ENCODE measurements at regions not wholly inside any gene's neighbourhood (a gene's known extent, or its start where the extent isn't known, plus 50 kb on each side); places are given as distances from the start of the nearest gene placed in this dataset.
A peak's percentile ranks its signal among the peaks of the same experiment; 100 is the strongest.
"Not testable (repeated sequence)": the region's sequence is repeated elsewhere in the genome, so short reads cannot be mapped to it uniquely, and the experiment has no call there.

DNA sequence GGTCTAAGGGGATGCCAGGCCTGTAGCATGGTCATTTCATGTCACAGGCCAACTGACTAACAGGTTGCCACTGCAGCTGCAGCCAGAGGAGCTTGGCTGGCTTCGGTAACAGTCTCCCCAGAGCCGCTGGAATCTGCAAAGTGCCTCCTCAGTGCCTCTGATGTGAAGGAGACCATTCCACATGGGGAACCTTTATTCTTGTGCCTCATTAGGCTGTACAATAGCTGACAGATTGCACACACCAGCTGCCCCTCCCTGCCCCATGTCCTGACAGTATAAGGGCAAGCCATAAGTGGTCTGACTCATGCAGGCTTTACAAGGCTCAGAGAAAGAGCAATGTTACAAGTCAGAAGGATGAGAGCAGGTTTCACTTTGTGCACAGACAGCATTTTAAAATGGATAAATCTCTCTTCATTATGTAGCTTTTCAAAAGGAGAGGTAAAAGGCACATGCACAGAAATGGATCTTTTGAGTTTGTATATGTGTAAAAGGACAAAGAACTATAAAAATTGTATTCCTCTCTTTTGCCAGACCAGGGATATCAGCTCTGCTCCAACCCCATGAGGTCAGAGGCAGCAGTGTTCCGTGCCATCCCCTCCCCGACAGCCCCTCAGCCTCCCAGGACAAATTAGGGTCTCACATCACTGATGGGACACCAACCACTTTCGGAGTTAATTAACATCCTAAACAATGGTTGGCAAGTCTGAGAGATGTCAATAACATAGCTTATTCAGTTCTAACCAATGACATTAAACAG lies 467.8 kb downstream of the TMEM232 start:
- peak; percentile 0 for DNase-seq

DNA sequence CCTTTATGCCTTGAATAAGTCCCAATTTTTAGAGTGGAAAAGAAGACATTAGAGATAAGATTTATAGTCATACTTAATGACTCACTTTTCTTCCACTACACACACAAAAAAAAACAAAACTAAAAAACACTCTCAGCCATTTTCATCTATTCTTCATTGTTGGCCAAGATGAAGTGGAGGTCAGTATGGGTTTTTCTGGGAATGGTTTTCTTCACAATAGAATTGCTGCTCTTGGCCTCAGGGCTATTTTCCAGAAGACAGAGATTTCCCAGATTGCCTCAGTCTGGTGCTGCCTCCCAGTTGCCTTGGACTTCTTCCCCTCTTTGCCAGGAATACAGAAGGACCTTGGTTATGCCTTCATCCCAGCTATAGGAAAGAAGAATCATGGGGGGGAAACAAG lies 463.7 kb downstream of the TMEM232 start:
- DNase-seq: no peak

DNA sequence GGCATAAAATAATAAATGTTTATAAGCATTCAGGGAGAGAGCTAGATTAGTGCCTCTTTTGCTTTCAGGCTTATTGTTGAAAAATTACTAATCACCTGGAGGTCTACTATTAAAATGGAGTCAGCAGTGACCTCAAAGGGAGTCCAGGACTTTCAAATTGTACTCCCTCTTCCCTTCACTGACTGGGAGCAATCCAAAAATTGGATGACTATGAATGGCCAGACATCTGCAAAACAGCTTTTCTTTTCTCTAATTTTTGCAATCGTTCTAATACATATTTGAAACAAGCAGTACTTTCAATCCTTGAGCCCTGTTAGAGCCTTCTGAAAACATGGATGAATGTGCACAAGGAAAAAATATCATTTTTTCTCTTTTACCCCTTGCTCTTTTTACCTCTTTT lies 461.8 kb downstream of the TMEM232 start:
- no peak for DNase-seq

DNA sequence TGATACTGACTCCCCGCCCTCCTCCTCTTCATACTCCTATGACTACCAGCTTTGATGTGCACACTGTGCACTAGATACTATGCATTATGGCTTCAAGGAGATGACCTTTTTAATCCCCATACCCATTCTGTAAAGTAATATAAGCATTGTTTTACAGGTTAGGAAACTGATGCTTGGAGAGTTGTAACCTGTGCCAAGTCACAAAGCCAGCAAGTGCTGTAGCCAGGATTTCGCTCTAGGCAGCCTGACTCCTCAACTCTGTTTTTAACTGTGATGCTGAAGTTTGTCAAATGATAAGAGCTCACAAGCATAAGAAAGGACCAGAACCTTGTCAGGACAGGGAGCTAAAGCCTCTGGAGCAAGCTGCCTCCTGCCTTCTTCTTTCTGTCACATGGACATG lies 461.3 kb downstream of the TMEM232 start:
- no peak for DNase-seq

DNA sequence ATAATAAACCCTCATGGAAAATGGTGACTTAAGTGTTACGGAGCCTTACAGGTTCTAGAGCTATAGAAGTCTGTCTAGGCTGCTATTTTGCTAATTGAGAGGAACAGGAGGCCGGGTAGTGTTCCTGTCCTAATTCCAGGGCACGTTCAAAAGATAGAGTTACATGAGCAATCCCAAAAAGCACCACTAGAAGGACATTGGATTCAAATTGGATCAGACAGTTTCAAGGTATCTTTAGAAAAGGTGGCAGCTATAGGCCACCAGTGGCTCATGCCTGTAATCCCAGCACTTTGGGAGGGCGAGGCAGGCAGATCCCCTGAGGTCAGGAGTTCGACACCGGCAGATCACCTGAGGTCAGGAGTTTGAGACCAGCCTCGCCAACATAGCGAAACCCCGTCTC lies 458.8 kb downstream of the TMEM232 start:
- no peak for DNase-seq

DNA sequence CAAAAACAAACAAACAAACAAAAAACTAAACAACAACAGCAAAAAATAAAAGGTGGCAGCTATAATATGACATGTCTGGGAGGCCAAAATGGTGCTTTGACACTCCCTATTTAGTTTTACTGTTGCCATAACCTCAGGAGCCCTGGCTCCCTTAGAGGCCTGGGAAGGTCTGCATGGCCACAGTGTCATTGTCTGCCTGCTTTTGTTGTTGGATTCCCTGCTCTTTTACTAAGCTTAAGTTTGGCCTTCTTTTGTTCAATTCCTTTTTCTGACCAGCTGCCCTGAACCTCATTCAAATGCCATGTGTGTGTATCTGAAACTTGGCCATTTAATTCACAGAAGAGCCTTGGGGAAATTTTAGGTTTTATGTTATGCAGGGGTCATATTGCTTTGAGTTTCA lies 458.2 kb downstream of the TMEM232 start:
- no peak for DNase-seq

DNA sequence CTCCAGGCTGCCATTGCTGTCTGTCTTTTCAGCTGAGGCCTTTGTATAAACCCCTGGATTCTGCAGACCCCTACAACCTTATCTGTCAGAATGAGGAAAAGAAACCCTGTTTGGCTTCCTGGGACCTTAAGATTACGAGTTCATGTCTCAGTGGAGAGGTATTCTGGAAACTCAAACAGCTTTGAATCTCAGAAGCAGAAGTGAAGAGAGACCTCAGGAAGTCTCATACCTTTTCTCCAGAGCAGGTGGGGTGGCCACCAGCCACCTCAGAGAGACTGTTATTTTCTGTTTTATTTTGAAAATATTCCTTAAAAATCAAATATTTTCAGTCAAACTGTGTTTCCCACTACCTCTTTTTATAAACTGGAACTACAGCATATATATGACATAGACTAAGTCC lies 457.5 kb downstream of the TMEM232 start:
- DNase-seq: no peak

DNA sequence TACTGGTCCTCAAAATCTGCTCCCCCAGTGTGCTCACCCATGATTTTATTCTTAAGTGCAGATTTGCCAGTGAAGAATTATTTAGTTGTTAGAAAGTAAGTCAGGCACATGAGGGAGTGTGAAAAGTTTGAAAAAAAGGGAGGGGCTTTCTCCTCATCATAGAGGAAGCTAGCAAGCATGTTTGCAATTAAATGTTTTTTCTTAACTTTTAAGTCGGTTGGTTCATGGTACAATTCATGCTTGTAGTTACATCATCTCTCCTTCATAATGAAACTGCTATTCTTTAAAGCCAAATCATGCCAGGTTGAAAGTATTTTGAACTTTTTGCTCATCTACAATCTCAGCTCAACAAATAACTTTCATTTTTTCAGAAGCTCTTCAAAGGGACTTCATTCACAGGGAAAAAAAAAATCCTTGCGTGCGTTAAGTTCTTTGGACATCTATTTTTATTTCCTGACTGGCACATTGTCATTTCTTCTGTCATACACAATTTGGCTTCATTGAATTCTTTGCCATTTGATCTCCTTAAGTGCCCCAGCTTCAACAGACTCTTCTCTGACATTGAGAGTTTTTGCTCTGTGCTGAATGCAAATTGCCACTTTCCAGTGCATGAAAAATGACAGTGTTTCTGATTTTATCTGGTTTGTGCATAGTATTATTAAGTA lies 456.9 kb downstream of the TMEM232 start:
- DNase-seq: no peak

DNA sequence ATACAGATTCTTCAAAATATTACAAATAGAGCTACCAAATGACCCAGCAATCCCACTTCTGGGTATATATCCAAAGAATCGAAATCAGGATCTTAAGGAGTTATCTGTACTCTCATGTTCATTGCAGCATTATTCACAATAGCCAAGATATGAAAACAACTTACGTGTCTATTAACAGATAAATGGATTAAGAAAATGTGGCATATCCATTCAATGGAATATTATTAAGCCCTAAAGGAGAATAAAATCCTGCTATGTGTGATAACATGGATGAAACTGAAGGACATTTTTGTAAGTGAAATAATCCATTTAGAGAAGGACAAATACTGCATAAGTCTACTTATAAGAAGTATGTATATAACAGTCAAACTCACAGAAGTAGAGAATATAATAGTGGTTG lies 450.6 kb downstream of the TMEM232 start:
- no peak for DNase-seq

DNA sequence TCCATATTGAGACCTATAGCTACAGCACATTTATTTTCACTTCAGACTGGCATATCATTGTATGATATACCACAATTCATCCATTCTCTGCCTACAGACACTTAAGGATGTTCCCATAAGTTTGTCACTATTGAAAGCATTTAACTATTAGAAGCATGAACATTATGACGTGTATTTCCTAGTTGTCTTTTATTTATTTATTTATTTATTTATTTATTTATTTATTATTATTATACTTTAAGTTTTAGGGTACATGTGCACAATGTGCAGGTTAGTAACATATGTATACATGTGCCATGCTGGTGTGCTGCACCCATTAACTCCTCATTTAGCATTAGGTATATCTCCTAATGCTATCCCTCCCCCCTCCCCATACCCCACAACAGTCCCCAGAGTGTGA lies 448.0 kb downstream of the TMEM232 start:
- not testable (repeated sequence) for DNase-seq

DNA sequence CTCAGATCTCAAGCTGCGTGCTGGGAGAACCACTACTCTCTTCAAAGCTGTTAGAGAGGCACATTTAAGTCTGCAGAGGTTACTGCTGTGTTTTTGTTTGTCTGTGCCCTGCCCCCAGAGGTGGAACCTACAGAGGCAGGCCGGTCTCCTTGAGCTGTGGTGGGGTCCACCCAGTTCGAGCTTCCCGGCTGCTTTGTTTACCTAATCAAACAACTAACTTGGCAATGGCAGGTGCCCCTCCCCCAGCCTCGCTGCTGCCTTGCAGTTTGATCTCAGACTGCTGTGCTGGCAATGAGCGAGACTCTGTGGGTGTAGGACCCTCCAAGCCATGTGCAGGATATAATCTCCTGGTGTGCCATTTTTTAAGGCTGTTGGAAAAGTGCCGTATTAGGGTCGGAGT lies 442.4 kb downstream of the TMEM232 start:
- DNase-seq: not testable (repeated sequence)

DNA sequence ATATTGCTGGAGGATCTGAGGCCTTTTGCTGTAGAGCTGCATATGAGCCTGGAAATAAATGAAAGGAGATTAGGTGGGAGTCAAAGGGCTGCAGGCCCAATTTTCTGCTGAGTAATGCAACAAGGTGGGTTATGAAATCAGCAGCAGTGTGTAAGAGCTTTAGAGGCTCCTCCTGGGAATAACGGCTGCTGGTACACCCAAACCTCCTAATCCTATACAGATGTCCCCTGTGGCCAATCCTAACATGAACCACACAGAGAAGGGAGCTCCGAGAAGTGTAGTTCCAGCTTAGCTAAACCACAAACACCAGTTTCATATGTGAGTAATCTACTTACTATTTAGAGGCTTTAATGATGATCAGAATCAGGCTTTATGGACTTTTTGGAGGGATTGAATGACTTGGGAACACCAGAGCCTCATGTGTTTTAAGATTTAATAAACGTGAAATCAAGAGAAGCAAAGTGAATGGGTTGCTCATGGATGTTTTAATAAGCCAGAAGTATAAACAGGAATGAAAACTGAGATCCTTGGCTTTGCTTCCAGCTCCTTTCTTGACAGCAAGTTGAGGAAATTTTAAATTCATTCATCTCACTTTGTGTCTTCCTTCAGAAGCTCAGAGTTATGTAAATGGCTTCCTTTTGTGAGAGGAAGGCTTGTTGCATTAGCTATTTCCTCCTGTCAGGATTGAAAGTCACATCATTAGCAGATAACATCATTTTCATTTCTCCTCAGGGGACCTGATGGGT lies 437.5 kb downstream of the TMEM232 start:
- DNase-seq: no peak

DNA sequence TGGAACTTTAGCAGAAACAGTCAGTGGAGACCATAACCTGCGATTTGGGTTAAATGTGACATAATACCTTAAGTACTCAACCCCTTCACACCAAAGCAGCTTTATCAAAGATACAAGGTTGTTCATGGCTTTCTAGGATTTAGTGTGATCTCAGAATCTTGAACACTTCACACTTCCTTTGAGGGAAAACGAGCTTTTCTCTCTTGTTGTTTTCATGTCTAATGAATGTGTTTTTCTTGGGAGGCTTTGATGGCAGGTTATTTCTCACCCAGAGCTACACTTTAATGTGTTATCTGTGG lies 437.0 kb downstream of the TMEM232 start:
- DNase-seq: no peak

DNA sequence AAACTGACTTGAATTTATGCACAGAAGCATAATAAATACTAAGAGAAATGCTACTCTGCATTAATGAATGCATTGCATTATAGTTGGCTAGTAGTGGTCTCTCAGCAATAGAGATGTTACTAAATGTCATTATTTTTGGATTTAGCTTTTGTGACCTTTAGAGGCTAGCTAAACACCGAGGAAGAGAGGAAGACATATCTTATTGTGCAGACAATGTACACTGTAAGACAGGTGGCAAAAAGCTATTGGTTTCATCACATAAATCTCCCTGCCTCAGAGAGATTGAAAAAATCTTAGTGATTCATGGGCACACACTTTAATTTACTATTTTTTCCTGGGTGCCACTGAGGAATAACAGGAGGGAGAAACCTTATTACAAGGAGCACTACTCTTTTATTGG lies 435.9 kb downstream of the TMEM232 start:
- DNase-seq: no peak

DNA sequence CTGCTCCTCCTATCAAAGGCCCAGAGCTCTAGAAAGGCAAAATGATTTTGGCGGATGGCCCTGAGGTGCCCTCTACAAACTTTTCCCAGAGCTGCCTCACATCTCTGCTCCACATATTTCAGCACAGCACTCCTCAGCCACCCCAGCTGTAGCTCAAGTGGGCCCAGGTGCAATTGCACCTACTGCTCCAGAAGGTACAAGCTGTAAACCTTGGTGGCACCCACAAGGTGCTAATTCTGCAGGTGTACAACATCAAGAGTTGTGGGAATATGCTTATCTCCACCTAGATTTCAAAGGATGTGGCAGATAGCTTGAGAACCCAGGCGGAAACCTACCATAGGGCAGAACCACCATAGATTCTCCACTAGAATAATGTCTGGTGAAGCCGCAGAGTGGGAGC lies 432.2 kb downstream of the TMEM232 start:
- no peak for DNase-seq

DNA sequence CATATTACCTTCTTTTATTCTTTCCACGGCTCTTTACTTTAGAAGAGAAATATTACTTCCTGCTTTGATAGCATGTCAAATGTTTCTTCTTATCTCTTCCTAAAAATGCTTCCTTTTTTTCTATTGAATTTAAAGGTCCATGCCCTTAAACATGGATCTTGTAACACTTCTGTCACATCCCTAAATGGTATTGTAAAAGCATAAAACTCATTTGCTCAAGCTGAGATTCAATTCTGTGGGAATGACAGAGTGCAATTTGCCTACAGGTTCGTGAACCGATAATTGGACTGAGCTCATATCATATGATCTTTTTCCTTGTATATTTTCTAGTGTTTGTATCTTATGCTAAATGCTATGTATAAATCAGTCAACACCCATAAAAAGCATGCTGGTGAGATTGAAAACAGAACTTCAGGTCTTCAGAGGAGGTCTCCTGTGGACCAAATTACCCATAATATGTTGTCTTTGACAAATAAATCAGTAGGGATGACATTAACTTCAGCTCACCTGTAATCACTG lies 429.3 kb downstream of the TMEM232 start:
- no peak for DNase-seq

DNA sequence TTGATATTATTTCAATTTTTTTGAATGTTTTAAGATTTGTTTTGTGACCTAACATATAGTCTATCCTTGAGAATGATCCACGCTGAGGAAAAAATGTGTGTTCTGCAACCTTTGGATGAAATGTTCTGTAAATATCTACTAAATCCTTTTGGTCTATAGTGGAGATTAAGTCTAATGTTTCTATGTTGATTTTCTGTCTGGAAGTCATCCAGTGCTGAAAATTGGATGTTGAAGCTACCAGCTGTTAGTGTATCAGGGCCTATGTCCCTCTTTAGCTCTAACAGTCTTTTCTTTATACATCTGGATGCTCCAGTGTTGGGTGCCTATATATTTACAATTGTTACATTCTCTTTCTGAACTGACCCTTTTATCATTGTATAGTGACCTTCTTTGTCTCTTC lies 422.3 kb downstream of the TMEM232 start:
- DNase-seq: no peak

DNA sequence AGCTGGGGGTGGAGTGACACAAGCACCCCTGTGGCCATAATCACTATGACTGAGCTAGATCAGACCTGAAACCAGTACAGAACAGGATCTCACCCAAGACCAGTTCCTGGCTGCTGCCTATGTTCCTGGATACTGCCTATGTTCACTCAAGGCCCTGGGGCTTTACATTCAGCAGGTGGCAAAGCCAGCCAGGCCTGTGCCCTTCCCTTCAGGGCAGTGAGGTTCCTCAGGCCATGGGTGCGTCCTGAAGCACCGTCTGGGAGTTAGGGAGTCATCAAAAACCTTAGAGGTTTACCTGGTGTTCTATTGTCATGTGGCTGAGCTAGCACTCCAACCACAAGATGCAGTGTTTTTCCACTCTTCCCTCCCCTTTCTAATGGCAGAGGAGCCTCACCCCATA lies 419.8 kb downstream of the TMEM232 start:
- no peak for DNase-seq

DNA sequence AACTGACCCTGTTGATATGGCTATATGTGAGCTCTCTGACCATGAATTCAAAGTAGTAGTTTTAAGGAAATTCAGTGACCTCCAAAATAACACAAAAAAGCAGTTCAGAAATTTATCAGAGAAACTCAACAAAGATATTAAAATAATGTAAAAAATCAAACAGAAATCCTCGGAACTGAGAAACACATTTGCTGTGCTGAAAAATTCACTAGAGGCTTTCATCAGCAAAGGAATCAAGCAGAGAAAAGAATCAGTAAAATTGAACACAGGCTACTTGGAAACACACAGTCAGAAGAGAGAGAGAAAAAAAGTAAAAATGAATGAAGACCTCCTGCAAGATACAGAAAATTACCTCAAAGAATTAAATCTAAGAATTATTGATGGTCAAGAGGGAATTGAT lies 417.2 kb downstream of the TMEM232 start:
- no peak for DNase-seq

DNA sequence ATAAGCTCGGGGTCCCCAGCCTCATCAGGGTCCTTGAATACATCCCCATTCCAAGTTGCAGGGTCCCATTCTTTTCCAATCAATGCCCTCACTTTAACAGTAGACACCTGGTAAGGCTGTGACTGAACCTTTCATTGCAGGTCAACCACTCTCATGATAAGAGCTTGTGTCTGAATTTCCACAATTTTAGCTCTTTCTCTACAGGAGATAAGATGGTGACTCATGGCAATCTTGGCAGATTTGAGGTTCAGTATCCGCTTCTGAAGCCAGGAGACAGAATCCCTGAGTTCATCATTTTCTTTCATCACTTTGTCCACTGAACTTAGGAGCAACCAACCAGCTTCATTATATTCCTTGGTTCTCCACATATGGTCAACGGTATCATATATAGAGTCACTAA lies 409.9 kb downstream of the TMEM232 start:
- not testable (repeated sequence) for DNase-seq

DNA sequence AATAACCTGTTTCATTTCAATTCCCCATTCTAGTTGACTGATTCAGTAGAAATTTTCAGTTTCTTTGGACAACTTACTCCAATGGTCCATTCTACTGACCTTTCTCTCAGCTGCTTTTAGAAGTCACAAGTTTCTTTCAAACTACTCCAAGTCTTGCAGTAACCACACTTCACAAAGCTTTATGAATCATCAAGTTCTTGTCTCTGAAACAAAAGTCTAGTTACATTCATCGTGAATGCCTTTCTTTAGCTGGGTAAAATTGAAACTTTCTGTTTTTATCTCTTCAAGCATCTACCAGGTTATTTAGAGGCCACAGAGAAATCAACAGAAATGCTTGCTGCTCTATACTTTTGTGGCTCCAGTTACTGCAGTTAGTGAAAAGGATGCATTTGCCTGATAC lies 405.4 kb downstream of the TMEM232 start:
- no peak for DNase-seq

DNA sequence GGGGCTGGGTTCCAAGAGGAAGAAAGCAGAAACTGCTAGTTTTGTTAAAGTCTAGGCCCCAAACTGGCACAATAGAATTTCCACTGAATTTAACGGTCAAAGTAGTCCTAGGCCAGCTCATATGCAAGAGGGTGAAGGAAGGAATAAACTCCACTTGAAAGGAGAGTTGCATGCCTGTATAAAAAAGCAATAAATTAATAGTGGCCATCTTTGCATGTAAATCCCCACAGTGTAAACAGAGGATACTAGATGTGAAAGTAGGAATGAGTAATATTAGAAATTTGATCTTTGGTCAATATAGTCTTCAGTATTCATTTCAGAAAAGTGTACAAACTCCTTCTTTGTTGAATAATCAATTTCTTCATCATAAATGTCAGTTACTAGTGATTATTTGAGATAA lies 403.1 kb downstream of the TMEM232 start:
- DNase-seq: no peak

DNA sequence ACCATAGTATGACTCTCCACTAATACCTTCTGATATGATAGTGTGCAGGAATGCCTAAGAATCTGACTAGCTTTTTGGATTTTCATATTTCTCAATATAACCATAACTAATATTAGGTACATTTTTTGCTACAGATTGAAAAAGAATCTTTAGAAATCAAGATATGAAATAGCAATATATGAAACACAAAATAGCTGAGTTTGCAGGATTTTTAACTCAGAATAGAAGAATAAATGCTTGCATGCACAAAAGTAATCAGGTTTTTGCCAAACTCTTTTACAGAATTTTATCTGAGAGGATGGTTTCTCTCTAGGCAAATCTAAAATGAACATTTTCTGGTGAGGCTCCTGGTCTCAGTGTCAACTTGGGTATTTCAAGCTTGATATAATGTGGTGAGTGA lies 402.6 kb downstream of the TMEM232 start:
- DNase-seq: no peak

DNA sequence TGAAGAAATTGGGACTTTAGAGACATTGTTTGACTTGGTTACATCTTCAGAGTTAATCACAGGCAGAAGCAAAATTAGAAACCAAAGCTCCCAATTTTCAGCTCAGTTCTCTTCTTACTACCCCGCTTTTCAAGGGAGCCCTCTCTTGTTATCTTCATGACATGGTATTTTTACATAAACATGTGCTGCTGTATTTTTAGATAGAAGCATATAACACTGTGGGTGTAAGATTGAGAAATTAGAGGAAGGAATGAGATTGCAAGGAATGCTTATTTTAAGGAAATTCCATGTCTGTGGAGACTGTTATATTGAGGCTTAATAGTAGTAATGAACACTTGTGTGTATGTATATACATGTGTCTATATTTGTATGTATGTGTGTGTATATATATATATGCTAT lies 401.6 kb downstream of the TMEM232 start:
- DNase-seq: no peak

Measured in NCI-H1092 (cell line).